DOHH2 (cell line): ENCODE measurements at regions not wholly inside any gene's neighbourhood (a gene's known extent, or its start where the extent isn't known, plus 50 kb on each side); places are given as distances from the start of the nearest gene placed in this dataset.

Source experiments
- H3F3A ChIP-seq: fragments of 200-600 bp; sonication (generic), shearing (Covaris generic); 2 replicates; pipeline ENCODE4 v1.6.0; 2016; ENCODE audit warnings: antibody characterized with exemption, mild to moderate bottlenecking; ENCODE audit not compliant: control insufficient read depth, insufficient read depth
- H3K27ac ChIP-seq: fragments of 200-600 bp; sonication (generic); 2 replicates; pipeline ENCODE4 v1.5.1; 2014; ENCODE audit warnings: low read depth, mild to moderate bottlenecking, low read length, moderate library complexity
- H3K27me3 ChIP-seq: fragments of 200-600 bp; sonication (generic); 2 replicates; pipeline ENCODE4 v1.6.1; 2014; ENCODE audit warnings: mild to moderate bottlenecking, low read length, mixed read lengths; ENCODE audit not compliant: control insufficient read depth
- H3K36me3 ChIP-seq: fragments of 200-600 bp; sonication (generic); 2 replicates; pipeline ENCODE4 v1.6.1; 2014; ENCODE audit warnings: mild to moderate bottlenecking, low read length, moderate library complexity, mixed read lengths; ENCODE audit not compliant: control insufficient read depth
- H3K4me1 ChIP-seq: fragments of 200-600 bp; sonication (generic); 2 replicates; pipeline ENCODE4 v1.6.1; 2014; ENCODE audit warnings: mild to moderate bottlenecking, low read length, mixed read lengths; ENCODE audit not compliant: control insufficient read depth
- H3K4me2 ChIP-seq: fragments of 200-600 bp; sonication (generic); 2 replicates; pipeline ENCODE4 v1.6.0; 2014; ENCODE audit warnings: mild to moderate bottlenecking, low read length, moderate library complexity
- H3K4me3 ChIP-seq: fragments of 200-600 bp; sonication (generic); 2 replicates; pipeline ENCODE4 v1.5.1; 2014; ENCODE audit warnings: mild to moderate bottlenecking, low read length, mixed read lengths
- H3K79me2 ChIP-seq: fragments of 200-600 bp; sonication (generic); 2 replicates; pipeline ENCODE4 v1.6.1; 2014; ENCODE audit warnings: mild to moderate bottlenecking, low read length, mixed read lengths; ENCODE audit not compliant: control insufficient read depth
- H3K9me2 ChIP-seq: fragments of 200-600 bp; sonication (generic); replicated peaks from 2 replicates; pipeline ENCODE4 v1.6.1; 2014; ENCODE audit warnings: mild to moderate bottlenecking, low read length, mixed read lengths; ENCODE audit not compliant: control insufficient read depth
- H3K9me3 ChIP-seq: fragments of 200-600 bp; sonication (generic); 2 replicates; pipeline ENCODE4 v1.6.1; 2014; ENCODE audit warnings: antibody characterized with exemption, low read length, mixed read lengths; ENCODE audit not compliant: control insufficient read depth, insufficient read depth
- H4K20me1 ChIP-seq: fragments of 200-600 bp; sonication (generic); 2 replicates; pipeline ENCODE4 v1.6.0; 2014; ENCODE audit warnings: low read depth, mild to moderate bottlenecking, antibody characterized with exemption, low read length, moderate library complexity; ENCODE audit not compliant: control insufficient read depth, insufficient read depth
- CTCF ChIP-seq: fragments of 200-600 bp; sonication (generic); IDR thresholded peaks from one replicate; pipeline ENCODE4 v1.5.1; 2014; ENCODE audit warnings: antibody characterized with exemption, mild to moderate bottlenecking, low read depth, low read length; ENCODE audit not compliant: poor library complexity, severe bottlenecking
- EZH2phosphoT487 ChIP-seq: fragments of 200-600 bp; sonication (generic); IDR thresholded peaks from 2 replicates; pipeline ENCODE4 v1.6.1; 2017; ENCODE audit warnings: borderline replicate concordance, mild to moderate bottlenecking, antibody characterized with exemption, low read length, moderate library complexity, mixed read lengths

- Histone ChIP-seq H3K4me1 (peaks cover 15% of the 10 kb centered on the region), H3K79me2 (no peaks in the 10 kb centered on the region), H3K4me2 (no peak overlapping the region), H3K4me3 (no peak overlapping the region), H3K36me3 (no peaks in the 10 kb centered on the region), H3K9me2 (no peaks in the 10 kb centered on the region), H3F3A (no peaks in the 10 kb centered on the region), H3K27ac (no peak overlapping the region), H3K27me3 (no peaks in the 10 kb centered on the region), H3K9me3 (no peaks in the 10 kb centered on the region), H4K20me1 (no peaks in the 10 kb centered on the region)
- TF ChIP-seq CTCF (no peak), EZH2phosphoT487 (no peak)
Observed at GRCh38 chr14:40122968-40123648, 690.9 kb upstream of the FBXO33 start.

- Histone ChIP-seq H3K9me3 (no peaks in the 10 kb centered on the region), H3K27me3 (no peaks in the 10 kb centered on the region), H4K20me1 (no peaks in the 10 kb centered on the region), H3K36me3 (no peaks in the 10 kb centered on the region), H3F3A (no peaks in the 10 kb centered on the region), H3K79me2 (no peaks in the 10 kb centered on the region), H3K27ac (no peak overlapping the region), H3K4me3 (no peak overlapping the region), H3K9me2 (no peaks in the 10 kb centered on the region), H3K4me1 (peaks cover 15% of the 10 kb centered on the region), H3K4me2 (no peak overlapping the region)
- TF ChIP-seq EZH2phosphoT487, result no peak
- no peak for TF ChIP-seq CTCF
Observed at GRCh38 chr14:40119765-40120164, 687.5 kb upstream of the FBXO33 start.

- Histone ChIP-seq H3K4me1 (peaks cover 15% of the 10 kb centered on the region), H3K9me3 (no peaks in the 10 kb centered on the region), H3F3A (no peaks in the 10 kb centered on the region), H3K27ac (no peak overlapping the region), H3K79me2 (no peaks in the 10 kb centered on the region), H3K4me2 (no peak overlapping the region), H3K4me3 (no peak overlapping the region), H3K36me3 (no peaks in the 10 kb centered on the region), H4K20me1 (no peaks in the 10 kb centered on the region), H3K27me3 (no peaks in the 10 kb centered on the region), H3K9me2 (no peaks in the 10 kb centered on the region)
- TF ChIP-seq CTCF, result no peak
- no peak for TF ChIP-seq EZH2phosphoT487
Observed at GRCh38 chr14:40119321-40119720, 687.1 kb upstream of the FBXO33 start.
